ENCODE measurements at regions not wholly inside any gene's neighbourhood (a gene's known extent, or its start where the extent isn't known, plus 50 kb on each side); places are given as distances from the start of the nearest gene placed in this dataset.

- DNase-seq (ENCODE audit: low read depth in 3 of 3), result no peak
Observed at GRCh38 chr4:178556796-178557195, 1114.6 kb upstream of the AGA start.

GRCh38 chr4:178577933-178578332 is 1135.7 kb upstream of the AGA start:
- no peak for DNase-seq (ENCODE audit: low read depth in 3 of 3)

- no peak for DNase-seq (ENCODE audit: low read depth in 3 of 3)
Observed at GRCh38 chr4:178595500-178596138, 1153.4 kb upstream of the AGA start.

GRCh38 chr4:178598672-178599071 is 1156.4 kb upstream of the AGA start:
- DNase-seq (ENCODE audit: low read depth in 3 of 3), result no peak

GRCh38 chr4:178599521-178599920 is 1157.3 kb upstream of the AGA start:
- DNase-seq (ENCODE audit: low read depth in 3 of 3), result no peak

- no peak for DNase-seq (ENCODE audit: low read depth in 3 of 3)
Observed at GRCh38 chr4:178602833-178603232, 1160.6 kb upstream of the AGA start.

GRCh38 chr4:178611062-178611461 is 1168.8 kb upstream of the AGA start:
- no peak for DNase-seq (ENCODE audit: low read depth in 3 of 3)

- no peak for DNase-seq (ENCODE audit: low read depth in 3 of 3)
Observed at GRCh38 chr4:178612733-178613132, 1170.5 kb upstream of the AGA start.

GRCh38 chr4:178632415-178632814 is 1190.2 kb upstream of the AGA start:
- DNase-seq (ENCODE audit: low read depth in 3 of 3), result no peak

GRCh38 chr4:178633263-178633662 is 1191.0 kb upstream of the AGA start:
- DNase-seq (ENCODE audit: low read depth in 3 of 3), result no peak

GRCh38 chr4:178664621-178665020 is 1222.4 kb upstream of the AGA start:
- DNase-seq (ENCODE audit: low read depth in 3 of 3), result no peak

GRCh38 chr4:178665916-178666315 is 1223.7 kb upstream of the AGA start:
- DNase-seq (ENCODE audit: low read depth in 3 of 3), result no peak

GRCh38 chr4:178671766-178672165 is 1229.5 kb upstream of the AGA start:
- no peak for DNase-seq (ENCODE audit: low read depth in 3 of 3)

- DNase-seq (ENCODE audit: low read depth in 3 of 3), result no peak
Observed at GRCh38 chr4:178672512-178672911, 1230.3 kb upstream of the AGA start.

GRCh38 chr4:178681871-178682270 is 1239.6 kb upstream of the AGA start:
- no peak for DNase-seq (ENCODE audit: low read depth in 3 of 3)

- DNase-seq (ENCODE audit: low read depth in 3 of 3), result no peak
Observed at GRCh38 chr4:178689926-178690325, 1247.7 kb upstream of the AGA start.

GRCh38 chr4:178693816-178694215 is 1251.6 kb upstream of the AGA start:
- no peak for DNase-seq (ENCODE audit: low read depth in 3 of 3)

GRCh38 chr4:178696515-178696914 is 1254.3 kb upstream of the AGA start:
- no peak for DNase-seq (ENCODE audit: low read depth in 3 of 3)

- no peak for DNase-seq (ENCODE audit: low read depth in 3 of 3)
Observed at GRCh38 chr4:178712486-178712885, 1270.2 kb upstream of the AGA start.

- DNase-seq (ENCODE audit: low read depth in 3 of 3), result no peak
Observed at GRCh38 chr4:178738026-178738425, 1295.8 kb upstream of the AGA start.

- DNase-seq (ENCODE audit: low read depth in 3 of 3), result no peak
Observed at GRCh38 chr4:178745203-178745602, 1303.0 kb upstream of the AGA start.

GRCh38 chr4:178752954-178753525 is 1310.8 kb upstream of the AGA start:
- DNase-seq (ENCODE audit: low read depth in 3 of 3), result no peak

GRCh38 chr4:178778496-178778895 is 1336.3 kb upstream of the AGA start:
- DNase-seq (ENCODE audit: low read depth in 3 of 3), result no peak

GRCh38 chr4:178781779-178782178 is 1339.5 kb upstream of the AGA start:
- DNase-seq (ENCODE audit: low read depth in 3 of 3), result no peak
